Fibroblast of lung (primary cell): ENCODE measurements at regions not wholly inside any gene's neighbourhood (a gene's known extent, or its start where the extent isn't known, plus 50 kb on each side); places are given as distances from the start of the nearest gene placed in this dataset.

ENCODE experiments used
- EZH2 ChIP-seq: IDR thresholded peaks from 2 replicates; pipeline ENCODE4 v1.5.1; 2012; ENCODE audit warnings: low read length, control low read depth, mild to moderate bottlenecking; ENCODE audit errors: missing control alignments
- TF ChIP-seq, protein P1 (sequence below), 2 donors: IDR thresholded peaks in 1 of 2; conservative IDR thresholded peaks in 1 of 2; 1 replicate in 1 of 2; 2 replicates in 1 of 2; pipeline ENCODE4 v1.5.1; 2011 to 2012; ENCODE audit warnings: low read length in 2 of 2, control low read depth in 1 of 2, inconsistent platforms in 1 of 2, low read depth in 1 of 2, mild to moderate bottlenecking in 1 of 2

- TF ChIP-seq, protein P1, sequence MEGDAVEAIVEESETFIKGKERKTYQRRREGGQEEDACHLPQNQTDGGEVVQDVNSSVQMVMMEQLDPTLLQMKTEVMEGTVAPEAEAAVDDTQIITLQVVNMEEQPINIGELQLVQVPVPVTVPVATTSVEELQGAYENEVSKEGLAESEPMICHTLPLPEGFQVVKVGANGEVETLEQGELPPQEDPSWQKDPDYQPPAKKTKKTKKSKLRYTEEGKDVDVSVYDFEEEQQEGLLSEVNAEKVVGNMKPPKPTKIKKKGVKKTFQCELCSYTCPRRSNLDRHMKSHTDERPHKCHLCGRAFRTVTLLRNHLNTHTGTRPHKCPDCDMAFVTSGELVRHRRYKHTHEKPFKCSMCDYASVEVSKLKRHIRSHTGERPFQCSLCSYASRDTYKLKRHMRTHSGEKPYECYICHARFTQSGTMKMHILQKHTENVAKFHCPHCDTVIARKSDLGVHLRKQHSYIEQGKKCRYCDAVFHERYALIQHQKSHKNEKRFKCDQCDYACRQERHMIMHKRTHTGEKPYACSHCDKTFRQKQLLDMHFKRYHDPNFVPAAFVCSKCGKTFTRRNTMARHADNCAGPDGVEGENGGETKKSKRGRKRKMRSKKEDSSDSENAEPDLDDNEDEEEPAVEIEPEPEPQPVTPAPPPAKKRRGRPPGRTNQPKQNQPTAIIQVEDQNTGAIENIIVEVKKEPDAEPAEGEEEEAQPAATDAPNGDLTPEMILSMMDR (conservative IDR thresholded peaks at IDR 0.05 in 1 of 2, IDR thresholded peaks at IDR 0.05 in 1 of 2; ENCODE audit: low read depth in 1 of 2, low read length in 2 of 2) = no peak
- TF ChIP-seq EZH2 = no peak
Observed at GRCh38 chr9:108801949-108802348, 53.8 kb downstream of the ACTL7B start.
